ENCODE measurements at regions not wholly inside any gene's neighbourhood (a gene's known extent, or its start where the extent isn't known, plus 50 kb on each side); places are given as distances from the start of the nearest gene placed in this dataset.

DNA sequence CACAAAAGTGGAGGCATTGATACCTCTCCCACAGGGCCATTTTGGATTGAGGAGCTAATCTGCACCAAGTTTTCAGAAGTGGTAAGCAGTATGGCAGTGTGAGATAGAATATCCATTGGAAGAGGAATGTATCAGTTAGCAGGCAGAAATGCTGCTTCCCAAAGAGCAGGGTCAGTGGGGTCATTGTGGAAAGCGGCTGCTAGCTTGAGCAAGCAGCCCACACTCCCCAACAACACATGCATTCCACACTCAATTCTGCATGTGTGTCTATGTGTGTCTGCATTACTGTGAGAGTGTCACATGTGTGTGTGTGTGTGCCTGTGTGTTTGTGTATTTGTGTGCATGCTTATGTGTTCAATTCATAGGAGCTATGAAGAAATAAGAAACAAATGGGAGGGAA is 190.9 kb upstream of the FOXA2 start:
- TF ChIP-seq CTCF (IDR thresholded peaks at IDR 0.05; ENCODE audit: extremely low read depth, missing control alignments), result no peak
- no peak for DNase-seq (ENCODE audit: low spot score)

- no peak for DNase-seq (ENCODE audit: low spot score)
- no peak for TF ChIP-seq CTCF (IDR thresholded peaks at IDR 0.05; ENCODE audit: extremely low read depth, missing control alignments)
Measured at GRCh38 chr20:22775671-22776139, 191.3 kb upstream of the FOXA2 start.

DNA sequence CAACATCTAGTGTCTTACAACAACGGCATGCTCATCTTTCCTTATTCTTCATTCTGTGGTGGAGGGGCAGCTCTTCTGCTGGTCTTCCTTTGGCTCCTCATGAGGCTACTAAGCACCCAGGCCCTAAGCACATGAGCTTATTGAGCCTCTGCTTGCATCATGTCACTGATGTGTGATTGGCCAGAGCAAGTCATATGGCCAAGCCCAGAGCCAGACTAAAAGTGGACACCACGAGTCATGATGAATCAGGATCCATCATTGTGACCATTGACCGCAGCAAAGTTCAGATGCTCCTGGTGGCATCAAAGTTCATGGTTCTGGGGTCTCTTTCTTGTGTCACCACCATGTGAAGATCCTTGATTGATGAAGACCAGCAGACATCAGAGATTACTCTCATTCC is 192.0 kb upstream of the FOXA2 start:
- TF ChIP-seq CTCF (IDR thresholded peaks at IDR 0.05; ENCODE audit: extremely low read depth, missing control alignments), result no peak
- no peak for DNase-seq (ENCODE audit: low spot score)

DNA sequence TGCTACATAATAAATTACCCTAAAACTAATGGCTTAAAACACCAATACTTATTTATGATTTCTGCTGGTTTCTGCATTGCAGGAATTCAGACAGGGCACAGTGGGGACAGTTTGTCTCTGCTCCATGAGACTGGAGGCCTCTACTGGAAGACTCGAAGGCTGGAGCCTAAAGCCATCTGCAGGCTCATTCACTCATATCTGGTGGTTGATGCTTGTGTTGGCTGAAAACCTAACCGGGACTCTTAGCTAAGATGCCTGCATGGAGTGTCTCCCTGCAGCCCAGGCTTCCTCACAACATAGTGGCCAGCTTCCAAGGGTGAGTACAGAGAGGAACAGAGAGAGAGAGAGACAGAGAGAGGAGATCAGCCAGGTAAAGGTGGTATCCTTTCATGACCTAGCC is 195.5 kb upstream of the FOXA2 start:
- TF ChIP-seq CTCF (IDR thresholded peaks at IDR 0.05; ENCODE audit: extremely low read depth, missing control alignments), result no peak
- no peak for DNase-seq (ENCODE audit: low spot score)

- no peak for TF ChIP-seq CTCF (IDR thresholded peaks at IDR 0.05; ENCODE audit: extremely low read depth, missing control alignments)
- DNase-seq (ENCODE audit: low spot score), result no peak
Measured at GRCh38 chr20:22781869-22782268, 197.5 kb upstream of the FOXA2 start.

DNA sequence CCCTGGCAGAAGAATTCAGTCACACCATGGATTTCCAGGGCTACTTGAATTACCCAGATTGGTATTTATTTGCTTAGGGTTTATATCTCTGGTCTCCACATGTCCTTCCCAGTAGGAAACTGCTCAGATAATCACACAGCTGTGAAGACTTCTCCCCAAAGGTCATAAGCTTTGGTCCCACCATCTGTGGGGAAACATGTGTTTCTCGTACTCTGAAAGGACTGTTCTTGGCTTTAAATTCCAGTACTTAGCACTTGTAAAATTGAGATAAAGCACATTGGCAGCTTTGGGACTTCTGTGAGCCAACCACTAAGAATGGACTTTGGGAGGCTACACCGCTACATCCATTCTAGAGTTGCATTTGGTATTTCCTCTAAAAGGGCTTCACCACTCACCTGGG is 205.3 kb upstream of the FOXA2 start:
- no peak for DNase-seq (ENCODE audit: low spot score)
- no peak for TF ChIP-seq CTCF (IDR thresholded peaks at IDR 0.05; ENCODE audit: extremely low read depth, missing control alignments)

DNA sequence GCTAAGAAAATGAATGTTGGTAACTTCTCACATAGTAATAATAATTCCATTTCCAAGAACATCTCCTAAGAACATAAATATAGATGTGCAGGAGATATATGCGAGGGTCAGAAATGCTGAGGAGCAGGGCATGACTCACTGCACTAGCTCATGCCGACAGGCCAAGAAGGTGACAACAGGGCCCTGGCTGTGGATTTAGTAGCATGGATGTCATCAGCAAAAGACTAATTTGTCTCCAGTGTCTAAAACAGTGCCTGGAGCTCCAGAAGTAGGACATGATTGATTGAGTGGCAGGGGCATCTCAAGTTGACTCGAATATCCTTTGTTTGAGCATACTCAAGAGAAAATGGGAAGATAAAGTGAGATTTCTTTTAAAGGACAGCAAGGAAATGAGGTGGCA is 207.0 kb upstream of the FOXA2 start:
- no peak for DNase-seq (ENCODE audit: low spot score)
- TF ChIP-seq CTCF (IDR thresholded peaks at IDR 0.05; ENCODE audit: extremely low read depth, missing control alignments), result no peak

All from GM20000 (cell line).